Activated T-cell treated with anti-CD3 and anti-CD28 coated beads, Interleukin-2, amount 50 U/mL, for 72 hours (primary cell): ENCODE measurements at regions not wholly inside any gene's neighbourhood (a gene's known extent, or its start where the extent isn't known, plus 50 kb on each side); places are given as distances from the start of the nearest gene placed in this dataset.

Experiments
- ATAC-seq, 2 donors: fragments of 150-1000 bp; cut with Tn5 transposase; replicated peaks in 1 of 2; 2 replicates each; pipeline ENCODE4 v1.10.0; 2021; ENCODE audit warnings: moderate library complexity in 2 of 2, mild to moderate bottlenecking in 1 of 2
- DNase-seq, 2 donors: peaks; one replicate each; pipeline ENCODE4 v3.0.0; 2021 to 2022; ENCODE audit warnings: mixed read lengths in 1 of 2
- H3K27ac Mint-ChIP-seq: one replicate; pipeline ENCODE4 v1.8.0; 2022; ENCODE audit warnings: mild to moderate bottlenecking, moderate library complexity, mixed read lengths
- H3K27me3 Mint-ChIP-seq: one replicate; pipeline ENCODE4 v1.8.0; 2022; ENCODE audit warnings: low read depth, mixed read lengths
- H3K36me3 Mint-ChIP-seq, 2 donors: one replicate each; pipeline ENCODE4 v1.8.0; 2022; ENCODE audit warnings: mixed read lengths in 2 of 2, mild to moderate bottlenecking in 1 of 2; ENCODE audit not compliant: insufficient read depth in 2 of 2
- H3K4me1 Mint-ChIP-seq: one replicate; pipeline ENCODE4 v1.8.0; 2022; ENCODE audit warnings: low read depth, mixed read lengths
- H3K4me3 Mint-ChIP-seq, 2 donors: one replicate each; pipeline ENCODE4 v1.8.0; 2022; ENCODE audit warnings: mild to moderate bottlenecking in 2 of 2, mixed read lengths in 2 of 2, moderate library complexity in 2 of 2
- H3K9me3 Mint-ChIP-seq, 2 donors: one replicate each; pipeline ENCODE4 v1.8.0; 2022; ENCODE audit warnings: mixed read lengths in 2 of 2

- no peaks in the 10 kb centered on the region for H3K9me3 Mint-ChIP-seq
- DNase-seq: no peak
These were observed 197.3 kb upstream of the C9orf72 start for GRCh38 chr9:27770541-27770940.

GRCh38 chr9:27771803-27772545 lies 198.7 kb upstream of the C9orf72 start:
- ATAC-seq: no peak
- H3K4me3 Mint-ChIP-seq: no peak overlapping the region
- no peaks in the 10 kb centered on the region for H3K4me1 Mint-ChIP-seq
- no peak for DNase-seq
- H3K9me3 Mint-ChIP-seq: no peaks in the 10 kb centered on the region
- no peak overlapping the region for H3K27ac Mint-ChIP-seq
- H3K36me3 Mint-ChIP-seq: no peaks in the 10 kb centered on the region
- no peaks in the 10 kb centered on the region for H3K27me3 Mint-ChIP-seq

More at GRCh38 chr9:27770541-27770940, 197.3 kb upstream of the C9orf72 start:
- Mint-ChIP-seq H3K27ac (no peak overlapping the region), H3K36me3 (no peaks in the 10 kb centered on the region), H3K4me1 (no peaks in the 10 kb centered on the region), H3K4me3 (no peak overlapping the region), H3K27me3 (no peaks in the 10 kb centered on the region)
- no peak for ATAC-seq

- H3K27ac Mint-ChIP-seq: peak overlapping the region; percentile 21
- H3K4me1 Mint-ChIP-seq: peaks cover 18% of the 10 kb centered on the region
- DNase-seq (peak; percentile 35 to 47), ATAC-seq (peak; percentile 78 to 79)
- peaks cover 23% of the 10 kb centered on the region for H3K27me3 Mint-ChIP-seq
- H3K36me3 Mint-ChIP-seq: peaks cover 5 to 6% of the 10 kb centered on the region in 2 donors
- peak overlapping the region; percentile 2 to 45 for H3K4me3 Mint-ChIP-seq
- H3K9me3 Mint-ChIP-seq: peaks cover 14 to 16% of the 10 kb centered on the region in 2 donors
These were observed 211.8 kb upstream of the C9orf72 start for GRCh38 chr9:27784847-27785713.

- ATAC-seq: peak; percentile 86 to 90
- Mint-ChIP-seq H3K27ac (peak overlapping the region; percentile 21), H3K36me3 (peaks cover 3 to 6% of the 10 kb centered on the region in 2 donors), H3K4me1 (peaks cover 18% of the 10 kb centered on the region), H3K9me3 (peaks cover 14 to 16% of the 10 kb centered on the region in 2 donors), H3K4me3 (peak overlapping the region in 1 of 2 donors; percentile 45), H3K27me3 (peaks cover 21% of the 10 kb centered on the region)
- no peak for DNase-seq
These were observed 212.4 kb upstream of the C9orf72 start for GRCh38 chr9:27785714-27786100.

GRCh38 chr9:27787891-27788290 lies 214.6 kb upstream of the C9orf72 start:
- DNase-seq: no peak
- no peak overlapping the region for H3K27ac Mint-ChIP-seq
- peaks cover 4% of the 10 kb centered on the region for H3K27me3 Mint-ChIP-seq
- peaks cover 6 to 10% of the 10 kb centered on the region in 2 donors for H3K9me3 Mint-ChIP-seq
- peaks cover 2 to 3% of the 10 kb centered on the region in 2 donors for H3K36me3 Mint-ChIP-seq
- ATAC-seq: no peak
- H3K4me1 Mint-ChIP-seq: peaks cover 18% of the 10 kb centered on the region
- no peak overlapping the region for H3K4me3 Mint-ChIP-seq

GRCh38 chr9:27791311-27791710 lies 218.0 kb upstream of the C9orf72 start:
- ATAC-seq: no peak
- peaks cover 7% of the 10 kb centered on the region for H3K27me3 Mint-ChIP-seq
- H3K4me3 Mint-ChIP-seq: no peak overlapping the region
- peaks cover 4 to 7% of the 10 kb centered on the region in 2 donors for H3K9me3 Mint-ChIP-seq
- H3K27ac Mint-ChIP-seq: no peak overlapping the region
- peaks cover 6% of the 10 kb centered on the region for H3K4me1 Mint-ChIP-seq
- DNase-seq: no peak
- no peaks in the 10 kb centered on the region for H3K36me3 Mint-ChIP-seq

GRCh38 chr9:27792971-27793689 lies 219.8 kb upstream of the C9orf72 start:
- no peaks in the 10 kb centered on the region for H3K4me1 Mint-ChIP-seq
- DNase-seq (no peak), ATAC-seq (no peak)
- no peak overlapping the region for H3K4me3 Mint-ChIP-seq
- no peak overlapping the region for H3K27ac Mint-ChIP-seq
- peaks cover 2 to 5% of the 10 kb centered on the region in 2 donors for H3K9me3 Mint-ChIP-seq
- H3K36me3 Mint-ChIP-seq: no peaks in the 10 kb centered on the region
- H3K27me3 Mint-ChIP-seq: peaks cover 7% of the 10 kb centered on the region

GRCh38 chr9:27799326-27799725 lies 226.0 kb upstream of the C9orf72 start:
- H3K4me3 Mint-ChIP-seq: no peak overlapping the region
- peaks cover 6% of the 10 kb centered on the region for H3K27me3 Mint-ChIP-seq
- no peak overlapping the region for H3K27ac Mint-ChIP-seq
- DNase-seq (no peak), ATAC-seq (no peak)
- H3K36me3 Mint-ChIP-seq: no peaks in the 10 kb centered on the region
- no peaks in the 10 kb centered on the region for H3K4me1 Mint-ChIP-seq
- peaks cover 2 to 4% of the 10 kb centered on the region in 2 donors for H3K9me3 Mint-ChIP-seq

GRCh38 chr9:27800159-27800558 lies 226.9 kb upstream of the C9orf72 start:
- Mint-ChIP-seq H3K36me3 (no peaks in the 10 kb centered on the region), H3K4me1 (no peaks in the 10 kb centered on the region), H3K9me3 (peaks cover 0 to 2% of the 10 kb centered on the region in 2 donors), H3K27me3 (peaks cover 6% of the 10 kb centered on the region), H3K27ac (no peak overlapping the region), H3K4me3 (no peak overlapping the region)
- ATAC-seq (peak in 1 of 2 donors; percentile 38), DNase-seq (no peak)

- H3K9me3 Mint-ChIP-seq: peaks cover 0 to 2% of the 10 kb centered on the region in 2 donors
- H3K4me3 Mint-ChIP-seq: no peak overlapping the region
- peaks cover 6% of the 10 kb centered on the region for H3K27me3 Mint-ChIP-seq
- no peaks in the 10 kb centered on the region for H3K4me1 Mint-ChIP-seq
- no peak for DNase-seq
- no peaks in the 10 kb centered on the region for H3K36me3 Mint-ChIP-seq
- ATAC-seq: no peak
- H3K27ac Mint-ChIP-seq: no peak overlapping the region
These were observed 227.6 kb upstream of the C9orf72 start for GRCh38 chr9:27800692-27801370.

- no peak for ATAC-seq
These were observed 228.3 kb upstream of the C9orf72 start for GRCh38 chr9:27801545-27801944.

GRCh38 chr9:27802418-27802817 lies 229.1 kb upstream of the C9orf72 start:
- no peak overlapping the region for H3K4me3 Mint-ChIP-seq
- H3K4me1 Mint-ChIP-seq: no peaks in the 10 kb centered on the region
- H3K9me3 Mint-ChIP-seq: peaks cover 0 to 2% of the 10 kb centered on the region in 2 donors
- peaks cover 6% of the 10 kb centered on the region for H3K27me3 Mint-ChIP-seq
- H3K36me3 Mint-ChIP-seq: no peaks in the 10 kb centered on the region
- DNase-seq (no peak), ATAC-seq (no peak)
- no peak overlapping the region for H3K27ac Mint-ChIP-seq

More at GRCh38 chr9:27801545-27801944, 228.3 kb upstream of the C9orf72 start:
- H3K4me1 Mint-ChIP-seq: no peaks in the 10 kb centered on the region
- peaks cover 6% of the 10 kb centered on the region for H3K27me3 Mint-ChIP-seq
- no peak for DNase-seq
- H3K4me3 Mint-ChIP-seq: no peak overlapping the region
- no peaks in the 10 kb centered on the region for H3K36me3 Mint-ChIP-seq
- H3K27ac Mint-ChIP-seq: no peak overlapping the region
- peaks cover 0 to 2% of the 10 kb centered on the region in 2 donors for H3K9me3 Mint-ChIP-seq
